ENCODE measurements at regions not wholly inside any gene's neighbourhood (a gene's known extent, or its start where the extent isn't known, plus 50 kb on each side); places are given as distances from the start of the nearest gene placed in this dataset.
"Not testable (repeated sequence)": the region's sequence is repeated elsewhere in the genome, so short reads cannot be mapped to it uniquely, and the experiment has no call there.

GRCh38 chr6:27651371-27651732, 178.4 kb upstream of the ZNF184 start:
- H3K9me3 ChIP-seq (ENCODE audit: control insufficient read depth, low read length) = no peaks in the 10 kb centered on the region
- no peak for TF ChIP-seq CTCF (IDR thresholded peaks at IDR 0.05)
- H3K27me3 ChIP-seq (ENCODE audit: control insufficient read depth, insufficient read depth, low read length) = no peaks in the 10 kb centered on the region
- no peaks in the 10 kb centered on the region for H3K36me3 ChIP-seq (ENCODE audit: control insufficient read depth, insufficient read depth, low read length)
- no peak overlapping the region for H3K9ac ChIP-seq
- no peak overlapping the region for H3K4me2 ChIP-seq (ENCODE audit: low read length)
- H3K27ac ChIP-seq = no peak overlapping the region
- no peak overlapping the region for H3K4me3 ChIP-seq (ENCODE audit: low read depth, low read length)
- H2AFZ ChIP-seq = no peak overlapping the region
- H3K4me1 ChIP-seq = no peaks in the 10 kb centered on the region
- no peaks in the 10 kb centered on the region for H3K79me2 ChIP-seq

GRCh38 chr6:27650620-27651370, 177.9 kb upstream of the ZNF184 start:
- H3K9ac ChIP-seq = no peak overlapping the region
- H3K27ac ChIP-seq = no peak overlapping the region
- TF ChIP-seq CTCF (IDR thresholded peaks at IDR 0.05) = no peak
- H3K4me3 ChIP-seq (ENCODE audit: low read depth, low read length) = no peak overlapping the region
- H3K27me3 ChIP-seq (ENCODE audit: control insufficient read depth, insufficient read depth, low read length) = no peaks in the 10 kb centered on the region
- no peaks in the 10 kb centered on the region for H3K36me3 ChIP-seq (ENCODE audit: control insufficient read depth, insufficient read depth, low read length)
- H3K9me3 ChIP-seq (ENCODE audit: control insufficient read depth, low read length) = no peaks in the 10 kb centered on the region
- H3K4me2 ChIP-seq (ENCODE audit: low read length) = no peak overlapping the region
- no peaks in the 10 kb centered on the region for H3K4me1 ChIP-seq
- no peak overlapping the region for H2AFZ ChIP-seq
- H3K79me2 ChIP-seq = no peaks in the 10 kb centered on the region

- TF ChIP-seq CTCF (IDR thresholded peaks at IDR 0.05) = no peak
- no peak overlapping the region for H3K9ac ChIP-seq
- no peaks in the 10 kb centered on the region for H3K79me2 ChIP-seq
- H3K4me3 ChIP-seq (ENCODE audit: low read depth, low read length) = no peak overlapping the region
- no peak overlapping the region for H3K27ac ChIP-seq
- no peak overlapping the region for H2AFZ ChIP-seq
- H3K9me3 ChIP-seq (ENCODE audit: control insufficient read depth, low read length) = no peaks in the 10 kb centered on the region
- H3K4me1 ChIP-seq = no peaks in the 10 kb centered on the region
- H3K4me2 ChIP-seq (ENCODE audit: low read length) = no peak overlapping the region
- no peaks in the 10 kb centered on the region for H3K36me3 ChIP-seq (ENCODE audit: control insufficient read depth, insufficient read depth, low read length)
- no peaks in the 10 kb centered on the region for H3K27me3 ChIP-seq (ENCODE audit: control insufficient read depth, insufficient read depth, low read length)
Measured at GRCh38 chr6:27644528-27644927, 171.6 kb upstream of the ZNF184 start.

GRCh38 chr6:27642744-27643456, 170.0 kb upstream of the ZNF184 start:
- Histone ChIP-seq H3K9ac (no peak overlapping the region), H3K79me2 (no peaks in the 10 kb centered on the region), H2AFZ (no peak overlapping the region), H3K27me3 (ENCODE audit: control insufficient read depth, insufficient read depth, low read length) (no peaks in the 10 kb centered on the region), H3K9me3 (ENCODE audit: control insufficient read depth, low read length) (no peaks in the 10 kb centered on the region), H3K36me3 (ENCODE audit: control insufficient read depth, insufficient read depth, low read length) (no peaks in the 10 kb centered on the region), H3K4me2 (ENCODE audit: low read length) (no peak overlapping the region), H3K27ac (no peak overlapping the region), H3K4me1 (no peaks in the 10 kb centered on the region), H3K4me3 (ENCODE audit: low read depth, low read length) (no peak overlapping the region)
- no peak for TF ChIP-seq CTCF (IDR thresholded peaks at IDR 0.05)

GRCh38 chr6:27635886-27636285, 163.0 kb upstream of the ZNF184 start:
- not testable (repeated sequence) for H3K4me2 ChIP-seq (ENCODE audit: low read length); H3K9me3 ChIP-seq (ENCODE audit: control insufficient read depth, low read length); H3K27ac ChIP-seq; H3K4me1 ChIP-seq; H3K4me3 ChIP-seq (ENCODE audit: low read depth, low read length); H3K27me3 ChIP-seq (ENCODE audit: control insufficient read depth, insufficient read depth, low read length); H3K79me2 ChIP-seq; H3K36me3 ChIP-seq (ENCODE audit: control insufficient read depth, insufficient read depth, low read length); H3K9ac ChIP-seq; H2AFZ ChIP-seq

GRCh38 chr6:27633221-27633688, 160.3 kb upstream of the ZNF184 start:
- not testable (repeated sequence) for H3K79me2 ChIP-seq; H2AFZ ChIP-seq; H3K4me1 ChIP-seq; H3K4me3 ChIP-seq (ENCODE audit: low read depth, low read length); H3K27me3 ChIP-seq (ENCODE audit: control insufficient read depth, insufficient read depth, low read length); H3K9ac ChIP-seq; H3K4me2 ChIP-seq (ENCODE audit: low read length); H3K36me3 ChIP-seq (ENCODE audit: control insufficient read depth, insufficient read depth, low read length); H3K27ac ChIP-seq; H3K9me3 ChIP-seq (ENCODE audit: control insufficient read depth, low read length)
